ENCODE measurements at regions not wholly inside any gene's neighbourhood (a gene's known extent, or its start where the extent isn't known, plus 50 kb on each side); places are given as distances from the start of the nearest gene placed in this dataset.

DNA sequence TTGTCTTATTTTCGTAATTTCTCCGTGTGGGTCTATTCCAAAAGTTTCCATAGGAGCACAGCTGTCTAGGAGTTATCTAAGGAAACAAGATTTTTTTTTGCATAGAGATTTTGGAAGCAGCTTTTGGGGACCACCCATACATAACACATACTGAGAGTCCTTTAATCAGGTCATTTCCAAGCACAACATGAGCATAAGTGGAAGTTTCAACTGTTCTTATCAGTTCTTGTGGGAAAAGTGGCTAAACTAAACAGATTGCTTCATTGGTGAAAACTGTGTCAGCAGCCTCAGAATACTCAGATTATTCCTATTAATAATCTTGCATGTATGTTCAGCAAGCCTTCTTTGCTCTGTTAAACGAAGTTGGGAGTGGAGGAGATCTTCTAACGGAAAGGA lies 153.6 kb upstream of the TYRP1 start:
- TF ChIP-seq CTCF (IDR thresholded peaks at IDR 0.05) (no peak), POLR2A (IDR thresholded peaks at IDR 0.05) (no peak)

All from suprapubic skin (tissue), 3 donors.